CD14-positive monocyte (primary cell): ENCODE measurements at regions not wholly inside any gene's neighbourhood (a gene's known extent, or its start where the extent isn't known, plus 50 kb on each side); places are given as distances from the start of the nearest gene placed in this dataset.
A peak's percentile ranks its signal among the peaks of the same experiment; 100 is the strongest.

Source experiments
- DNase-seq, 3 donors: peaks; one replicate each; pipeline ENCODE4 v3.0.0-alpha.2; 2011 to 2022
- H2AFZ ChIP-seq: 2 replicates; pipeline ENCODE4 v1.6.0; 2012; ENCODE audit warnings: mild to moderate bottlenecking, low read depth, low read length, inconsistent platforms; ENCODE audit not compliant: insufficient read depth, poor library complexity, severe bottlenecking
- H3K27ac ChIP-seq, 2 donors: 1 replicate in 1 of 2; 2 replicates in 1 of 2; pipeline ENCODE4 v1.5.1; 2012 to 2013; ENCODE audit warnings: low read length in 2 of 2, control low read depth in 1 of 2, inconsistent platforms in 1 of 2, low read depth in 1 of 2, mild to moderate bottlenecking in 1 of 2
- H3K27me3 ChIP-seq, 2 donors: one replicate each; pipeline versions ENCODE4 v1.6.0 to v1.6.1; 2011 to 2013; ENCODE audit warnings: low read length in 2 of 2; ENCODE audit not compliant: control insufficient read depth in 2 of 2, insufficient read depth in 2 of 2
- H3K36me3 ChIP-seq, 2 donors: replicated peaks in 1 of 2; 1 replicate in 1 of 2; 2 replicates in 1 of 2; pipeline versions ENCODE4 v1.5.1 to v1.6.1; 2012 to 2013; ENCODE audit warnings: low read length in 2 of 2, control low read depth in 1 of 2, inconsistent platforms in 1 of 2, mild to moderate bottlenecking in 1 of 2; ENCODE audit not compliant: insufficient read depth in 2 of 2, control insufficient read depth in 1 of 2
- H3K4me1 ChIP-seq, 2 donors: 1 replicate in 1 of 2; 2 replicates in 1 of 2; pipeline versions ENCODE4 v1.5.1 to v1.6.1; 2012 to 2013; ENCODE audit warnings: low read length in 2 of 2, control low read depth in 1 of 2, inconsistent platforms in 1 of 2, mild to moderate bottlenecking in 1 of 2, moderate library complexity in 1 of 2; ENCODE audit not compliant: insufficient read depth in 2 of 2, control insufficient read depth in 1 of 2
- H3K4me2 ChIP-seq: replicated peaks from 2 replicates; pipeline ENCODE3; 2012; ENCODE audit warnings: low read length, moderate library complexity, mild to moderate bottlenecking; ENCODE audit not compliant: poor library complexity, severe bottlenecking; ENCODE audit errors: extremely low read depth
- H3K4me3 ChIP-seq, 3 experiments: fragments of 200-600 bp in 1 of 3; sonication (generic) in 1 of 3; replicated peaks in 1 of 3; 1 replicate in 2 of 3; 2 replicates in 1 of 3; pipeline ENCODE4 v1.5.1; 2011 to 2013; ENCODE audit warnings: low read length in 3 of 3, mild to moderate bottlenecking in 3 of 3, control low read depth in 2 of 3, low read depth in 2 of 3, inconsistent platforms in 1 of 3, moderate library complexity in 1 of 3
- H3K79me2 ChIP-seq: 2 replicates; pipeline ENCODE4 v1.6.0; 2012; ENCODE audit warnings: mild to moderate bottlenecking, control low read depth, inconsistent platforms, low read length, moderate library complexity; ENCODE audit not compliant: insufficient read depth
- H3K9ac ChIP-seq: 2 replicates; pipeline ENCODE4 v1.6.0; 2017; ENCODE audit warnings: low read length, mild to moderate bottlenecking; ENCODE audit not compliant: insufficient read depth, poor library complexity, severe bottlenecking
- H3K9me3 ChIP-seq, 2 donors: replicated peaks in 1 of 2; 1 replicate in 1 of 2; 2 replicates in 1 of 2; pipeline versions ENCODE4 v1.5.1 to v1.6.1; 2012 to 2013; ENCODE audit warnings: low read length in 2 of 2, control low read depth in 1 of 2; ENCODE audit not compliant: control insufficient read depth in 1 of 2, insufficient read depth in 1 of 2
- H4K20me1 ChIP-seq: 2 replicates; pipeline ENCODE4 v1.6.0; 2012; ENCODE audit warnings: mild to moderate bottlenecking, low read length, control low read depth, moderate library complexity; ENCODE audit not compliant: insufficient read depth
- H3K27ac Mint-ChIP-seq, 7 donors: one replicate each; pipeline ENCODE4 v1.8.0; 2020; ENCODE audit warnings: mild to moderate bottlenecking in 7 of 7, mixed read lengths in 7 of 7, moderate library complexity in 6 of 7, inconsistent platforms in 2 of 7
- H3K27me3 Mint-ChIP-seq, 3 donors: one replicate each; pipeline ENCODE4 v1.8.0; 2021 to 2022; ENCODE audit warnings: low read depth in 3 of 3, mild to moderate bottlenecking in 3 of 3, mixed read lengths in 3 of 3, moderate library complexity in 3 of 3, inconsistent platforms in 1 of 3
- H3K36me3 Mint-ChIP-seq, 2 donors: one replicate each; pipeline ENCODE4 v1.8.0; 2020; ENCODE audit warnings: mixed read lengths in 2 of 2, inconsistent platforms in 1 of 2, mild to moderate bottlenecking in 1 of 2
- H3K4me1 Mint-ChIP-seq: one replicate; pipeline ENCODE4 v1.8.0; 2020; ENCODE audit warnings: mild to moderate bottlenecking, mixed read lengths
- H3K4me3 Mint-ChIP-seq, 2 donors: one replicate each; pipeline ENCODE4 v1.8.0; 2020; ENCODE audit warnings: mild to moderate bottlenecking in 2 of 2, mixed read lengths in 2 of 2, moderate library complexity in 1 of 2
- H3K9me3 Mint-ChIP-seq, 7 donors: one replicate each; pipeline ENCODE4 v1.8.0; 2020 to 2022; ENCODE audit warnings: mixed read lengths in 7 of 7, mild to moderate bottlenecking in 6 of 7, moderate library complexity in 6 of 7, inconsistent platforms in 2 of 7
- WGBS: methylation state at CpG from one replicate; pipeline ENCODE4 v1.1.5; 2013; ENCODE audit warnings: missing lambda C conversion rate; ENCODE audit not compliant: insufficient coverage; 5-methylcytosine and 5-hydroxymethylcytosine counted together
- intact Hi-C, 2 donors: fragments of 100-400 bp; cut with micrococcal nuclease; formaldehyde crosslinking; loops; one replicate each; pipeline versions ENCODE4 v1.15.0 to v1.15.1; 2023
- TF ChIP-seq, protein P1 (sequence below): fragments of 200-600 bp; IDR thresholded peaks from one replicate; pipeline ENCODE4 v1.8.0; 2022; ENCODE audit warnings: antibody characterized with exemption, mild to moderate bottlenecking

DNA sequence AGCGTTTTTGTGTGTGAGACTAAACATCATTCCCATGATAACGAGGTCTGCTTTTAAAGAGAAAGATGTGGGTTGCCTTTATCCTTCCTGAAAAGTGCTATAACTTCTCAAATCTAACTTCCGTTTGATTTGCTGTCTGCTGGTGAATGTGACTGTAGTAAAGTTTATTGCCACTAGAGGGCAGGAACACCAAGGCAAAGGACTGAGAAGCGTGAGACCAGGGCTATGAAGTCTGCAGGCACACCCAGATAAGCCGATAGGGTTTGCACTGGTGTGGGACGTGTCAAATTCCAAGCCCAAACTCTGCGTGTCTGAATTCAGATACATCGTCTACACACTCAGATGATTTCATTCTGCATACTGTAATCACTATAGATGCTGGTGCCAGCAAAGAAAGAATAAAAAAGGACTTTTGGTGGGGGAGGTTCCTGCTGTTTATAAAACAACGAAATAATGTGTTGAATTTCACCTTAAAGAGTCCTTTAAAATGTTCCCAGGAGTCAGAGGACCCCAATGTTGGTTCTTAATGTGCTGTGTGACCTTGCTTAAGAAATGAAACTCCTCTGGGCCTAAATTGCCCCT, 87.2 kb downstream of the PTTG1 start:
- no peaks in the 10 kb centered on the region for H3K36me3 Mint-ChIP-seq
- Histone ChIP-seq H4K20me1 (no peaks in the 10 kb centered on the region), H3K9me3 (no peaks in the 10 kb centered on the region), H2AFZ (no peak overlapping the region), H3K27me3 (no peaks in the 10 kb centered on the region), H3K79me2 (no peaks in the 10 kb centered on the region), H3K27ac (no peak overlapping the region), H3K4me2 (peak overlapping the region; percentile 3), H3K4me3 (peak overlapping the region in 1 of 3 experiments; percentile 15), H3K4me1 (peaks cover 36 to 42% of the 10 kb centered on the region in 2 donors), H3K36me3 (no peaks in the 10 kb centered on the region), H3K9ac (no peak overlapping the region)
- 0% methylated on average over 2 of the region's 9 CpGs for WGBS
- peaks cover 2 to 6% (median 5%) of the 10 kb centered on the region in 3 donors for H3K27me3 Mint-ChIP-seq
- DNase-seq = peak; percentile 80 to 86 (median 81)
- H3K27ac Mint-ChIP-seq = peak overlapping the region in 6 of 7 donors; percentile 9 to 79 (median 62)
- H3K9me3 Mint-ChIP-seq = peaks cover 0 to 2% (median 0%) of the 10 kb centered on the region in 7 donors
- TF ChIP-seq, protein P1, sequence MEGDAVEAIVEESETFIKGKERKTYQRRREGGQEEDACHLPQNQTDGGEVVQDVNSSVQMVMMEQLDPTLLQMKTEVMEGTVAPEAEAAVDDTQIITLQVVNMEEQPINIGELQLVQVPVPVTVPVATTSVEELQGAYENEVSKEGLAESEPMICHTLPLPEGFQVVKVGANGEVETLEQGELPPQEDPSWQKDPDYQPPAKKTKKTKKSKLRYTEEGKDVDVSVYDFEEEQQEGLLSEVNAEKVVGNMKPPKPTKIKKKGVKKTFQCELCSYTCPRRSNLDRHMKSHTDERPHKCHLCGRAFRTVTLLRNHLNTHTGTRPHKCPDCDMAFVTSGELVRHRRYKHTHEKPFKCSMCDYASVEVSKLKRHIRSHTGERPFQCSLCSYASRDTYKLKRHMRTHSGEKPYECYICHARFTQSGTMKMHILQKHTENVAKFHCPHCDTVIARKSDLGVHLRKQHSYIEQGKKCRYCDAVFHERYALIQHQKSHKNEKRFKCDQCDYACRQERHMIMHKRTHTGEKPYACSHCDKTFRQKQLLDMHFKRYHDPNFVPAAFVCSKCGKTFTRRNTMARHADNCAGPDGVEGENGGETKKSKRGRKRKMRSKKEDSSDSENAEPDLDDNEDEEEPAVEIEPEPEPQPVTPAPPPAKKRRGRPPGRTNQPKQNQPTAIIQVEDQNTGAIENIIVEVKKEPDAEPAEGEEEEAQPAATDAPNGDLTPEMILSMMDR = peak; percentile 79
- peak overlapping the region in 1 of 2 donors; percentile 3 for H3K4me3 Mint-ChIP-seq
- H3K4me1 Mint-ChIP-seq = peaks cover 36% of the 10 kb centered on the region
- intact Hi-C loops = loop anchor here in 1 of 2 donors (5.0 kb wide), 1 partner anchor 72 kb away; no protein-coding TSS in a partner anchor

DNA sequence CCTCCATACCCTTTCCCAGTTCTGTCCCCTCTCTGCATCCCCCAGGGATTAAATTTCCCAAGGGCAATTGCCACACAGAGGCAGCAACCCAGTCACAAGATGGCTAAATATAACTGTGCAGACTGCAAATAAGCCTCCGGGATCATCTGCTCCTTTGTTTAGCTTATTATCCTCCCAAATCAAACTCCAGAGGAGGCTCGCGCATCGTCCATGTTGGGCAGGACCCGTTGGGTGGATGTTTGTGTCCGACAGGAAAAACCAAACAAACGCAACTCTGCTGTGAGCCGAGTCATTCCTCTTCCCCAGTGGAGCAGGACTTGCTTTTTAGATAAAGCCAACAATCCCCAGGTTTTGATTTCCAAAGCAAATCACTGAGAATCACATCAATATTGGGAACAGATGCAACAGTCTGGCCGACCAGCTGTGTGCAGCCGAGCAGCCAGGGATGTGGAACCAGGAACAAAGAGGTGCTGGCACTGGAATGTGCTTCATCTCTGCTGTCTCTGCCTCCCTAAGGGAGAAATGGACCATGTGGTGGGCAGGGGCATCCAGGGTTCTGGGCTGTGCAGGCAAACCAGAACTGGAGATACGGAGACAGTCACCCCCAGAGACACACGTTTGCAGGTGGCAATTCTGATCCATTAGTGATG, 89.8 kb downstream of the PTTG1 start:
- H3K36me3 ChIP-seq = no peaks in the 10 kb centered on the region
- H3K27ac ChIP-seq = no peak overlapping the region
- H3K9me3 ChIP-seq = no peaks in the 10 kb centered on the region
- H3K9me3 Mint-ChIP-seq = peaks cover 0 to 2% (median 0%) of the 10 kb centered on the region in 7 donors
- no peak overlapping the region for H2AFZ ChIP-seq
- H3K4me1 Mint-ChIP-seq = peaks cover 24% of the 10 kb centered on the region
- 93% methylated on average over 12 of the region's 12 CpGs for WGBS
- DNase-seq = no peak
- no peak overlapping the region for H3K4me3 ChIP-seq
- no peaks in the 10 kb centered on the region for H3K79me2 ChIP-seq
- no peak overlapping the region for H3K4me3 Mint-ChIP-seq
- H3K9ac ChIP-seq = no peak overlapping the region
- intact Hi-C loops = no loop called here
- no peaks in the 10 kb centered on the region for H3K36me3 Mint-ChIP-seq
- peak overlapping the region in 1 of 7 donors; percentile 45 for H3K27ac Mint-ChIP-seq
- peaks cover 2 to 5% (median 2%) of the 10 kb centered on the region in 3 donors for H3K27me3 Mint-ChIP-seq
- TF ChIP-seq, protein P1 = no peak
- no peaks in the 10 kb centered on the region for H3K27me3 ChIP-seq
- no peak overlapping the region for H3K4me2 ChIP-seq
- peaks cover 23 to 27% of the 10 kb centered on the region in 2 donors for H3K4me1 ChIP-seq
- H4K20me1 ChIP-seq = no peaks in the 10 kb centered on the region
